H1 (cell line): ENCODE measurements at regions not wholly inside any gene's neighbourhood (a gene's known extent, or its start where the extent isn't known, plus 50 kb on each side); places are given as distances from the start of the nearest gene placed in this dataset.

ENCODE experiments used
- CHD1 ChIP-seq: IDR thresholded peaks from 2 replicates; pipeline ENCODE4 v1.6.1; 2012; ENCODE audit warnings: low read depth, low read length, improper control_type of control experiment
- CHD7 ChIP-seq: fragments of 300-600 bp; sonication (generic); IDR thresholded peaks from 2 replicates; pipeline ENCODE4 v1.7.1; 2012; ENCODE audit warnings: low read length, moderate library complexity, mild to moderate bottlenecking, inconsistent platforms; ENCODE audit not compliant: insufficient replicate concordance
- E2F6 ChIP-seq: IDR thresholded peaks from 2 replicates; pipeline ENCODE4 v1.6.1; 2012; ENCODE audit warnings: inconsistent platforms
- GTF2F1 ChIP-seq: IDR thresholded peaks from 2 replicates; pipeline ENCODE4 v1.6.1; 2012; ENCODE audit warnings: low read depth, low read length, improper control_type of control experiment, borderline replicate concordance
- HDAC6 ChIP-seq: IDR thresholded peaks from one replicate; pipeline ENCODE4 v1.7.1; 2012; ENCODE audit warnings: low read depth, mild to moderate bottlenecking, inconsistent platforms, low read length, moderate library complexity
- JUND ChIP-seq: IDR thresholded peaks from 2 replicates; pipeline ENCODE4 v1.6.1; 2011; ENCODE audit warnings: mild to moderate bottlenecking, improper control_type of control experiment, low read length
- SUZ12 ChIP-seq: fragments of 200-600 bp; sonication (generic); IDR thresholded peaks from 2 replicates; pipeline ENCODE4 v1.6.1; 2012; ENCODE audit warnings: mild to moderate bottlenecking, inconsistent platforms, low read length, moderate library complexity, mixed read lengths
- TCF12 ChIP-seq: IDR thresholded peaks from 2 replicates; pipeline ENCODE4 v1.6.1; 2011; ENCODE audit warnings: low read depth, mild to moderate bottlenecking, low read length
- TEAD4 ChIP-seq: IDR thresholded peaks from 2 replicates; pipeline ENCODE4 v1.6.1; 2012; ENCODE audit warnings: low read depth, low read length, inconsistent platforms, mixed read lengths
- TF ChIP-seq, protein P1 (sequence below): IDR thresholded peaks from 2 replicates; pipeline ENCODE4 v1.6.1; 2011; ENCODE audit warnings: low read depth, mild to moderate bottlenecking, low read length; ENCODE audit not compliant: insufficient read depth

- TF ChIP-seq CHD7 (no peak), GTF2F1 (no peak), E2F6 (no peak), SUZ12 (no peak), TEAD4 (no peak), HDAC6 (no peak), JUND (no peak), CHD1 (no peak), TCF12 (no peak)
- TF ChIP-seq, protein P1, sequence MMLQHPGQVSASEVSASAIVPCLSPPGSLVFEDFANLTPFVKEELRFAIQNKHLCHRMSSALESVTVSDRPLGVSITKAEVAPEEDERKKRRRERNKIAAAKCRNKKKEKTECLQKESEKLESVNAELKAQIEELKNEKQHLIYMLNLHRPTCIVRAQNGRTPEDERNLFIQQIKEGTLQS: no peak
These were observed 695.3 kb downstream of the PTPRU start (continued) for GRCh38 chr1:29931477-29932175.
